VCaP (cell line): ENCODE measurements at regions not wholly inside any gene's neighbourhood (a gene's known extent, or its start where the extent isn't known, plus 50 kb on each side); places are given as distances from the start of the nearest gene placed in this dataset.

Experiments
- H3K27ac ChIP-seq: fragments of 450-650 bp; 2 replicates; pipeline ENCODE4 v1.5.1; 2017
- TF ChIP-seq, protein P1 (sequence below): fragments of 450-650 bp; conservative IDR thresholded peaks from 2 replicates; pipeline ENCODE4 v1.5.1; 2017; ENCODE audit warnings: mild to moderate bottlenecking, moderate library complexity

DNA sequence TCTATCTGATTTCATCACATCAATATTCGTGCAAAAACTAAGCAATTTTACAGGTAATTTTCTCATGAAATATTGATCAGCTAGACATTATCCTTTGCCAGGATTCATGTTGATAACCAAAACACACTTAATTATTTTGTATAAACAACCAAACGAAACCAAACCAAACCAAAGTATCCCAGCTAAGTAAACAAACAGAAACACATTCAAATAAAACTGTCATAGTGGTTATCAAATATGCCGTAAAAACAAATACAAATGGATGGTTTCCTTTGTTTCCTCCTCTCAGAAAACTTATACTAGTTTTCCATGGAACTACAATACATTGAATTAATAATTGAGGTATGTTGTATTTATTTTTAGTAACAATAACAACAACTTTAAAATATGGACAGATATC is 777.4 kb downstream of the DSC3 start:
- no peak overlapping the region for H3K27ac ChIP-seq
- TF ChIP-seq, protein P1, sequence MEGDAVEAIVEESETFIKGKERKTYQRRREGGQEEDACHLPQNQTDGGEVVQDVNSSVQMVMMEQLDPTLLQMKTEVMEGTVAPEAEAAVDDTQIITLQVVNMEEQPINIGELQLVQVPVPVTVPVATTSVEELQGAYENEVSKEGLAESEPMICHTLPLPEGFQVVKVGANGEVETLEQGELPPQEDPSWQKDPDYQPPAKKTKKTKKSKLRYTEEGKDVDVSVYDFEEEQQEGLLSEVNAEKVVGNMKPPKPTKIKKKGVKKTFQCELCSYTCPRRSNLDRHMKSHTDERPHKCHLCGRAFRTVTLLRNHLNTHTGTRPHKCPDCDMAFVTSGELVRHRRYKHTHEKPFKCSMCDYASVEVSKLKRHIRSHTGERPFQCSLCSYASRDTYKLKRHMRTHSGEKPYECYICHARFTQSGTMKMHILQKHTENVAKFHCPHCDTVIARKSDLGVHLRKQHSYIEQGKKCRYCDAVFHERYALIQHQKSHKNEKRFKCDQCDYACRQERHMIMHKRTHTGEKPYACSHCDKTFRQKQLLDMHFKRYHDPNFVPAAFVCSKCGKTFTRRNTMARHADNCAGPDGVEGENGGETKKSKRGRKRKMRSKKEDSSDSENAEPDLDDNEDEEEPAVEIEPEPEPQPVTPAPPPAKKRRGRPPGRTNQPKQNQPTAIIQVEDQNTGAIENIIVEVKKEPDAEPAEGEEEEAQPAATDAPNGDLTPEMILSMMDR = no peak

DNA sequence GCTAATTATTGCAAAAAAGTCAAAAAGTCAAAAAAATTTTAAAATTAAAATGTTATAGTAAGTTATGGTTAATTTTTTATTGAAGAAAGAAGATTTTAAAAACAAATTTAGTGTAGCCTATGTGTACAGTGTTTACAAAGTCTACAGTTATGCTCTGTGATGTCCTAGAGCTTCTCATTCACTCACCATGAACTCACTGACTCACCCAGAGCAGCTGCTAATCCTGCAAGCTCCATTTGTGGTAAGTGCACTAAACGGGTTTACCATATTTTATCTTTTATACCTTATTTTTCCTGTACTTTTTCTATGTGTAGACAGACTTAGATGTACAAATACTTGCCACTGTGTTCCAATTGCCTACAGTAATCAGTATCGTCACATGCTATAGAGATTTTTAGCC is 788.2 kb downstream of the DSC3 start:
- TF ChIP-seq, protein P1 = no peak
- H3K27ac ChIP-seq = no peak overlapping the region

DNA sequence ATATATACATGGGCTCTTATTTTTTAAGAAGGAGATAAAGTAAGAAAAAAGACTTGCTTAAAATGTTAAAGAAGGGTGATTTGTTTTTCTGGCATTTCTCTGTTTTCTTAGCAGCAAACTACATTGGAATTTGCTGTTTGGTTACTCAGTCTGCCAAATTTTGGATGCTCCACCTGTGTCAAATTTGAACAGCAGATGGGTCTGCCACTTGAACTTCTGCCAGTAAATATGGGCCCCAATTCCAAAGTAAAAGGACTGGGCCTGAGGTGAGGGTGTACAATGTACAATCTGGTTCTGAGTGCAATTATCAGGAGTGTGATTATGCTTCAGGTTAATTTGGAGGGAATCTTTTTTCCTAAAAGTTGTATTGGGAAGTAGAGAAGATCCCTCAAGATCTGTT is 794.5 kb downstream of the DSC3 start:
- no peak overlapping the region for H3K27ac ChIP-seq
- TF ChIP-seq, protein P1 = no peak

DNA sequence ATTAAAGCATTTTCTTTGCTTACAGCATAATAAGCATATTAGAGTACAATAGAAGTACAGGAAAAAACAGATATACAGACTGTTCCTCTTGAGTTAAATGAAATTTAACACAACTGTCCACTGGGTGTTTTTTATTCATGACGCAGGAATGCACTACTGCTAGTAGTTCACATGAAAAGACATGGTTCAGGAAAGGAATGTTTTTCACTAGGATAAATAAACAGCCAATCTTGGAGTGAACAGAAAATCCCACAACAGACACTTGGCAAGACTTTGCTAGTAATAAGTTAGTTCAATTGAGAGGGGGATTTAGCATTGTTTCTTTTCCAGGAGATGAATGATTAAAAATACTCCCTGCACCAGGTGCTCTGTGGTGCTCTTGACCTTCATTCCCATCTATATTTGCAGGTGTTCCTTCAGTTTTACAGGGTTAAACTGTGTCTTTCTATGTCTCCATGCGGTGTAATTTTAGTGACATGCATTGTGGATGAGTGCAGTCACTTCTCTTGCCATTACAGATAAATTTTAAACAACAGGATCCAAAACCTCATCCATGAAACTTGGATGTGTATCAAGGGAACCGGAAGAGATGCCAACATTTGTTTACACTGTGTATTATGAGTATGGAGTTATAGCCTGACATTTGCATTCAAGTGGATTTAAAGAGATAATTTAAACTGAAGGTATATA is 796.6 kb downstream of the DSC3 start:
- TF ChIP-seq, protein P1 = no peak
- H3K27ac ChIP-seq = no peak overlapping the region

DNA sequence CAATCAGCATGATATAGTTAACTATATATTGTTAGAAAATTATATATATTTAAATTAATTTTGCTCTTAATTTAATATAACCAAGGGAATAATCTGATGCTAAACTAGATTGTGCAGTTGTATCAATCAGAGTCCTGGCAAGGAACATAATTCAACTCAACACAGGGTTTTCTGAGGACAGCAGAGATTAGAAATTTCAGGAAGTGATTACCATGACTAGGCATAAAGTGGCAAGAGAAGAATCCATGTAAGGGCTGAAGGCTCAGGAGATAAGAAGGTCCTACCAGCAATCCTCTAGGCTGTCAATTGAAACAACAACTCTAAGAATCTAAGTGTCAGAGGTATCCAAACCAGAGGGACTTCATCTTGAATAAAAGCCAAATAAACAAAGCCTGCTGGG is 807.8 kb downstream of the DSC3 start:
- TF ChIP-seq, protein P1 = no peak
- H3K27ac ChIP-seq = no peak overlapping the region

DNA sequence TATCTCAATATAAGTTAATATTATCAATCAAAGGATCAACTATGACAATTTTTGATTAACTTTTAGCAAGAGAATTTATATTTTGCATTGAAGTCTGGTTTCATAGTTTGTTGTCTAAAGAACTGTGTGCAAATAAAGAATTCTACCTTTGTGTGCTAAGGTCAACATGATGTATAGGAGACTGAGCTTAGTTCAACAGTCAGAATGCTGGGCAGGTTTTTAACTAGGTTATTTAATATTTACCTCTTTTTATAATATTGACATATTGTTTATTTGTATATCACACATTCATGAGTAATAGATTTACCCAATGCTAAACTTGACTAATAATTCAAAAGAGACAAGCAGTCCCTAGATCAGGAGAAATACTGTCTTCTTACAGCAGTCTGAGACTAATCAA is 831.4 kb downstream of the DSC3 start:
- no peak overlapping the region for H3K27ac ChIP-seq
- TF ChIP-seq, protein P1 = no peak

DNA sequence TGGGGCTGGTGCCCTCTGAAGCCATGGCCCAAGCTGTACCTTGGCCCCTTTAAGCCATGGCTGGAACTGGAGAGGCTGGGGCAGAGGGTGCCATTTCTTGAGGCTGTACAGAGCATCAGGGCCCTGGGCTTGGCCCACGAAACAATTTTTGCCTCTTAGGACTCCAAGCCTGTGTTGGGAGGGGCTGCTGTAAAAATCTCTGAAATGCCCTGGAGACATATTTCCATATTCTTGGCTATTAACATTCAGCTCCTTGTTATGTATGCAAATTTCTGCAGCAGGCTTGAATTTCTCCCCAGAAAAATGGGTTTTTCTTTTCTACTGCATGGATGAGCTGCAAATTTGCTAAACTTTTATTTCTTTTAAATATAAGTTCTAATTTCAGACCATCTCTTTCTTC is 834.0 kb downstream of the DSC3 start:
- TF ChIP-seq, protein P1 = no peak
- no peak overlapping the region for H3K27ac ChIP-seq
